CD14-positive monocyte (primary cell): ENCODE measurements at regions not wholly inside any gene's neighbourhood (a gene's known extent, or its start where the extent isn't known, plus 50 kb on each side); places are given as distances from the start of the nearest gene placed in this dataset.

ENCODE experiments used
- DNase-seq, 3 donors: peaks; one replicate each; pipeline ENCODE4 v3.0.0-alpha.2; 2011 to 2022
- H2AFZ ChIP-seq: 2 replicates; pipeline ENCODE4 v1.6.0; 2012; ENCODE audit warnings: mild to moderate bottlenecking, low read depth, low read length, inconsistent platforms; ENCODE audit not compliant: insufficient read depth, poor library complexity, severe bottlenecking
- H3K27ac ChIP-seq, 2 donors: 1 replicate in 1 of 2; 2 replicates in 1 of 2; pipeline ENCODE4 v1.5.1; 2012 to 2013; ENCODE audit warnings: low read length in 2 of 2, control low read depth in 1 of 2, inconsistent platforms in 1 of 2, low read depth in 1 of 2, mild to moderate bottlenecking in 1 of 2
- H3K27me3 ChIP-seq, 2 donors: one replicate each; pipeline versions ENCODE4 v1.6.0 to v1.6.1; 2011 to 2013; ENCODE audit warnings: low read length in 2 of 2; ENCODE audit not compliant: control insufficient read depth in 2 of 2, insufficient read depth in 2 of 2
- H3K36me3 ChIP-seq, 2 donors: replicated peaks in 1 of 2; 1 replicate in 1 of 2; 2 replicates in 1 of 2; pipeline versions ENCODE4 v1.5.1 to v1.6.1; 2012 to 2013; ENCODE audit warnings: low read length in 2 of 2, control low read depth in 1 of 2, inconsistent platforms in 1 of 2, mild to moderate bottlenecking in 1 of 2; ENCODE audit not compliant: insufficient read depth in 2 of 2, control insufficient read depth in 1 of 2
- H3K4me1 ChIP-seq, 2 donors: 1 replicate in 1 of 2; 2 replicates in 1 of 2; pipeline versions ENCODE4 v1.5.1 to v1.6.1; 2012 to 2013; ENCODE audit warnings: low read length in 2 of 2, control low read depth in 1 of 2, inconsistent platforms in 1 of 2, mild to moderate bottlenecking in 1 of 2, moderate library complexity in 1 of 2; ENCODE audit not compliant: insufficient read depth in 2 of 2, control insufficient read depth in 1 of 2
- H3K4me2 ChIP-seq: replicated peaks from 2 replicates; pipeline ENCODE3; 2012; ENCODE audit warnings: low read length, moderate library complexity, mild to moderate bottlenecking; ENCODE audit not compliant: poor library complexity, severe bottlenecking; ENCODE audit errors: extremely low read depth
- H3K4me3 ChIP-seq, 3 experiments: fragments of 200-600 bp in 1 of 3; sonication (generic) in 1 of 3; replicated peaks in 1 of 3; 1 replicate in 2 of 3; 2 replicates in 1 of 3; pipeline ENCODE4 v1.5.1; 2011 to 2013; ENCODE audit warnings: low read length in 3 of 3, mild to moderate bottlenecking in 3 of 3, control low read depth in 2 of 3, low read depth in 2 of 3, inconsistent platforms in 1 of 3, moderate library complexity in 1 of 3
- H3K79me2 ChIP-seq: 2 replicates; pipeline ENCODE4 v1.6.0; 2012; ENCODE audit warnings: mild to moderate bottlenecking, control low read depth, inconsistent platforms, low read length, moderate library complexity; ENCODE audit not compliant: insufficient read depth
- H3K9ac ChIP-seq: 2 replicates; pipeline ENCODE4 v1.6.0; 2017; ENCODE audit warnings: low read length, mild to moderate bottlenecking; ENCODE audit not compliant: insufficient read depth, poor library complexity, severe bottlenecking
- H3K9me3 ChIP-seq, 2 donors: replicated peaks in 1 of 2; 1 replicate in 1 of 2; 2 replicates in 1 of 2; pipeline versions ENCODE4 v1.5.1 to v1.6.1; 2012 to 2013; ENCODE audit warnings: low read length in 2 of 2, control low read depth in 1 of 2; ENCODE audit not compliant: control insufficient read depth in 1 of 2, insufficient read depth in 1 of 2
- H4K20me1 ChIP-seq: 2 replicates; pipeline ENCODE4 v1.6.0; 2012; ENCODE audit warnings: mild to moderate bottlenecking, low read length, control low read depth, moderate library complexity; ENCODE audit not compliant: insufficient read depth
- H3K27ac Mint-ChIP-seq, 7 donors: one replicate each; pipeline ENCODE4 v1.8.0; 2020; ENCODE audit warnings: mild to moderate bottlenecking in 7 of 7, mixed read lengths in 7 of 7, moderate library complexity in 6 of 7, inconsistent platforms in 2 of 7
- H3K27me3 Mint-ChIP-seq, 3 donors: one replicate each; pipeline ENCODE4 v1.8.0; 2021 to 2022; ENCODE audit warnings: low read depth in 3 of 3, mild to moderate bottlenecking in 3 of 3, mixed read lengths in 3 of 3, moderate library complexity in 3 of 3, inconsistent platforms in 1 of 3
- H3K36me3 Mint-ChIP-seq, 2 donors: one replicate each; pipeline ENCODE4 v1.8.0; 2020; ENCODE audit warnings: mixed read lengths in 2 of 2, inconsistent platforms in 1 of 2, mild to moderate bottlenecking in 1 of 2
- H3K4me1 Mint-ChIP-seq: one replicate; pipeline ENCODE4 v1.8.0; 2020; ENCODE audit warnings: mild to moderate bottlenecking, mixed read lengths
- H3K4me3 Mint-ChIP-seq, 2 donors: one replicate each; pipeline ENCODE4 v1.8.0; 2020; ENCODE audit warnings: mild to moderate bottlenecking in 2 of 2, mixed read lengths in 2 of 2, moderate library complexity in 1 of 2
- H3K9me3 Mint-ChIP-seq, 7 donors: one replicate each; pipeline ENCODE4 v1.8.0; 2020 to 2022; ENCODE audit warnings: mixed read lengths in 7 of 7, mild to moderate bottlenecking in 6 of 7, moderate library complexity in 6 of 7, inconsistent platforms in 2 of 7
- CTCF ChIP-seq: fragments of 200-600 bp; IDR thresholded peaks from one replicate; pipeline ENCODE4 v1.8.0; 2022; ENCODE audit warnings: antibody characterized with exemption, mild to moderate bottlenecking
- WGBS: methylation state at CpG from one replicate; pipeline ENCODE4 v1.1.5; 2013; ENCODE audit warnings: missing lambda C conversion rate; ENCODE audit not compliant: insufficient coverage; 5-methylcytosine and 5-hydroxymethylcytosine counted together
- intact Hi-C, 2 donors: fragments of 100-400 bp; cut with micrococcal nuclease; formaldehyde crosslinking; loops; one replicate each; pipeline versions ENCODE4 v1.15.0 to v1.15.1; 2023

- Mint-ChIP-seq H3K27me3 (peaks cover 30 to 48% (median 39%) of the 10 kb centered on the region in 3 donors), H3K36me3 (no peaks in the 10 kb centered on the region), H3K9me3 (peaks cover 0 to 2% (median 0%) of the 10 kb centered on the region in 7 donors), H3K4me3 (no peak overlapping the region), H3K4me1 (no peaks in the 10 kb centered on the region), H3K27ac (no peak overlapping the region)
- no peaks in the 10 kb centered on the region for H3K79me2 ChIP-seq
- TF ChIP-seq CTCF, result no peak
- H3K9me3 ChIP-seq, result no peaks in the 10 kb centered on the region
- no peaks in the 10 kb centered on the region for H3K36me3 ChIP-seq
- H3K4me2 ChIP-seq, result no peak overlapping the region
- intact Hi-C loops, result loop anchor here in 1 of 2 donors (10.0 kb wide), 1 partner anchor 581 kb away; no protein-coding TSS in a partner anchor
- H4K20me1 ChIP-seq, result no peaks in the 10 kb centered on the region
- no peak for DNase-seq
- no peak overlapping the region for H3K4me3 ChIP-seq
- H3K4me1 ChIP-seq, result no peaks in the 10 kb centered on the region
- H3K27me3 ChIP-seq, result peaks cover 34 to 53% of the 10 kb centered on the region in 2 donors
- H3K27ac ChIP-seq, result no peak overlapping the region
- H3K9ac ChIP-seq, result no peak overlapping the region
- 83% methylated on average over 5 of the region's 5 CpGs for WGBS
- no peak overlapping the region for H2AFZ ChIP-seq
These were observed 306.5 kb upstream of the NFE2L3 start for GRCh38 chr7:25845464-25845863.

GRCh38 chr7:25846722-25847121 is 305.3 kb upstream of the NFE2L3 start:
- DNase-seq, result no peak
- no peak overlapping the region for H3K9ac ChIP-seq
- Mint-ChIP-seq H3K27me3 (peaks cover 39 to 60% (median 51%) of the 10 kb centered on the region in 3 donors), H3K4me3 (no peak overlapping the region), H3K4me1 (peaks cover 3% of the 10 kb centered on the region), H3K36me3 (peaks cover 0 to 4% of the 10 kb centered on the region in 2 donors), H3K9me3 (peaks cover 0 to 6% (median 5%) of the 10 kb centered on the region in 7 donors), H3K27ac (no peak overlapping the region)
- H3K36me3 ChIP-seq, result no peaks in the 10 kb centered on the region
- H4K20me1 ChIP-seq, result no peaks in the 10 kb centered on the region
- no peak overlapping the region for H2AFZ ChIP-seq
- intact Hi-C loops, result loop anchor here in 1 of 2 donors (10.0 kb wide), 1 partner anchor 582 kb away; no protein-coding TSS in a partner anchor
- peaks cover 35 to 64% of the 10 kb centered on the region in 2 donors for H3K27me3 ChIP-seq
- H3K9me3 ChIP-seq, result no peaks in the 10 kb centered on the region
- H3K27ac ChIP-seq, result no peak overlapping the region
- no peak for TF ChIP-seq CTCF
- H3K4me1 ChIP-seq, result peaks cover 2% of the 10 kb centered on the region in 2 donors
- H3K4me2 ChIP-seq, result no peak overlapping the region
- H3K79me2 ChIP-seq, result no peaks in the 10 kb centered on the region
- no peak overlapping the region for H3K4me3 ChIP-seq
- 100% methylated on average over 1 of the region's 5 CpGs for WGBS
